Lung microvascular endothelial cell (primary cell): ENCODE measurements at regions not wholly inside any gene's neighbourhood (a gene's known extent, or its start where the extent isn't known, plus 50 kb on each side); places are given as distances from the start of the nearest gene placed in this dataset.
"Not testable (repeated sequence)": the region's sequence is repeated elsewhere in the genome, so short reads cannot be mapped to it uniquely, and the experiment has no call there.

Experiments
- DNase-seq, 2 donors: peaks; one replicate each; pipeline versions ENCODE4 v3.0.0 to v3.0.0-alpha.2; 2010; ENCODE audit warnings: low read depth in 2 of 2

DNA sequence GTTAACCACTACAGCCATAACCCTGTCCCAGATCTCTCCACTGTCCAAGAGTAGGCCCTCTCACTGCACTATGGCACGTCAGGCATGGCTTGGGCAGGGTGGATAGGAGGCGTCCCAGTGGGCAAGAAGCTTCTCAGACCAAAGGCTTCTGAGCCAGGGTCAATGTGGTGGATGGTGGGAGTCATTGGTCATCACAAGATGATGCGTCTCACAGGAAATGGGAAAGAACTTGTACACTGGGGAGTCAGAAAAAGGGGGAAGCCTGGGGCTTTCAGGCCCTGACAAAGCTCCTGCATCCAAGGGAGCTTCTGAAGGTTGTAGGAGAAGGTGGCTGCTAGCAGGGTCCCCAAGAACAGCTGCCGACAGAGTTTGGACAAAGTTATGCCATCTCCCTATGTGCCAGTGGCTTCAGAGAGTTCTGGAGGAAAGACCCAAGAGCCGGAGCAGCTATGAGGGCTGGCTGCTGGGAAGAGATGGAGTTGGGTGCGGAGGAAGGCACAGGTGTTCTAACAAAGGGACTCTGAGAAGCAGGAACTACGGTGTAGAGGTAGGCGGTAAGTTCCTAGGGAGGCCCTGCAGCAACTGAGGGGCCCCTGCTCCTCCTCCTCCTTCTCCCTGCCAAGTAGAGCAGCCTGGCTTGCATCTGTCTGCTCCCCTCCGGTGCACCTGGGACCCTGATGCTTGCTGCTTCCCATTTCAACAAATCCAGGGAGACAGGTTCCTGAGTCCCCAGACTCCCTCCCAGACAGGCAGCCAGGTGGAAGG is 81.1 kb downstream of the ARL6IP4 start:
- DNase-seq = peak in 1 of 2 donors; percentile 17

GRCh38 chr12:123059500-123059899 is 79.0 kb downstream of the ARL6IP4 start:
- peak in 1 of 2 donors; percentile 34 for DNase-seq

- DNase-seq = peak in 1 of 2 donors; percentile 50
Measured at GRCh38 chr12:123058980-123059379, 78.5 kb downstream of the ARL6IP4 start.

DNA sequence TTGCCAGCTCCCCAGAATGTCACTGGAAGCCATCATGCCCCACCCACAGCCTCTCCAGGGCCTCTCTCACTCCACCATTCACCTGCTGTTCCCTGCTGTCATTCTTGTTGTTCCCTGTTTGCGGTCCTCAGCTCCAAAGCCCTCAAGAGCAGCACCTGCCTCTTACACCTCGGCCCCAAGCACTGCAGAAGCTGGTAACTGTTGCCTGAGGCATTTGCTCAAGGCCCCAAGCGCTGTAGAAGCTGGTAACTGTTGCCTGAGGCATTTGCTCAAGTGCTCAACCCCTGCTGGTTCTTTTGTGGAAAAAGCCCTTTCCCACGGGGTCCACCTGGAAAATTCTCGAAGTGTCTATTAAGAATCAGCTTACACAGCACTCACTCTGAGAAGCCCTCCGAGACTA is 78.0 kb downstream of the ARL6IP4 start:
- DNase-seq = no peak

DNA sequence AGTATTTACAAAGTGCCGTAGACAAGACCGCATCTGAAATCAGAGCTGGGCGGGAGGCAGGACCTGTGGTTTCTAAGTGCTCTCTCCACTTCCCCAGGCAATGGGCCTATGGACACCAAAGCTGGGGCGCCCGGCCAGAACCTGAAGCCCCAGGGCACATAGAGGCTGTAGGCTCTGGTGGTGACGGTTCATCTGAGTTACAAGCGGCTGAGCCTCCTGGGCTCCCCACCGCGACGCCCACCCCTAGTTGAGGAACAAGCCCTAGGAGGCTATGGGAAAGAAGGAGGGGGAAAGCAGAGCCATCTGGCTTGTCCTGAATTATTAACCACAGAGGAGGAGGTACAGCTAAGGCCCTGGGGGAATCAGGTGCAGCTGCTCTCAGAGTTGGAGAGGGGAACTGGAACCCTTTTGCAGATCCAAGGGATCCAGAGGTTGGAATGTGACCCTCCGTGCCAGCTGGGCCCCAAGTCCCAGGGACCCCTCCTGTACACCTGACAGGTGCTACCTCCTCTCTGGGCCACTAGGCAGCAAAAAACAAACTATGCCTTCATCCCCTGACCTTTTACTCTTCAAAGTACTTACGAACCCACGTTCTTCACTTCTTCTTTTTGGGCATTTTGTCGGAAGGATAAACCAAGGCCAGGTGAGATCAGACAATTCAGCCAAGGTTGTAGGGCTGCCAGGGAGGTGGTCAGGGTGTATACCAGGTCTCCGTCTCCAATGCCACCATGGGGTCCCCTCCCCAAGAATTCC is 77.2 kb downstream of the ARL6IP4 start:
- DNase-seq = no peak

GRCh38 chr12:123056709-123057108 is 76.2 kb downstream of the ARL6IP4 start:
- no peak for DNase-seq

GRCh38 chr12:123056053-123056452 is 75.6 kb downstream of the ARL6IP4 start:
- DNase-seq = peak in 1 of 2 donors; percentile 31

DNA sequence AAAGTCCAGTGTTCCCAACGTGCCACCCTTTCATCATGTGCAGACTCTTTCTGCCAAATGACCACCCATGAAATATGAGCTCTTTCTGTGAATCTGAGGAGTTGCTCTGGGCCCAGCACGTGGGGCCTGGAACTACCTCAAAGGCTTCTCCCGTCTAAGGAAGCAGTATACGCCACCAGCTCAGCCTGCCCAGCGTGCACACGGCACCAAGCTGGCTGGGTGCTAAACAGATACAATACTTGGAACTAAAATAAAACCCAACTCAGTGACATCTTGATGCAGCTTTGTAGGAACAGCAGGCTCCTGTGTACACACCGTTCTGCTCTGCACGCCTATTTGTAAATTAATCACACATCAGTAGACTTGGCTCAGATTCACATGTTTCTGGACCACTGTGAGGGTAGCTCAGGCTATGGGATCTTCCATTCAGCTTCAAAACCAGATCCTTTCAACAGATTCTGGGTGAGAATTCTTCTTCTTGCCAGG is 74.8 kb downstream of the ARL6IP4 start:
- DNase-seq = no peak

- DNase-seq = no peak
Measured at GRCh38 chr12:123054371-123054770, 73.9 kb downstream of the ARL6IP4 start.

GRCh38 chr12:123051556-123051955 is 71.1 kb downstream of the ARL6IP4 start:
- DNase-seq = no peak

DNA sequence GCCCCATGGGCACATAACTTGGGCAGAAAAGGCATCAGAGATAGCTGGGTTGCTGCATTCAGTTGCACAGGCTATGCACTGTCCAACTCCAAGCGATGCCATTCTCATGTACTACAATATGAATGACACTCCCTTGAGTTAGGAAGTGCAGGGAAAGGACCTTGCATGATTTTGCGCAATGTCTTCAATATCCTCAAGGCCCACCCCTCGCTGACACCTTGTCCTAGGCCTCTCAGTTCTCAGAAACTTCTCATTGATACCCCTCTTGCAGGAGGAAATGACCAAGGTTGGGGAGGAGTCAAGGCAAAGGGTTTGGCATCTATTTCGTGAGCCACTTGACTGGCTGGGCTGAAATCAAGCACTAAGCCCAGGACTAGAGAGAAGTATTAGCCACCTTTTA is 70.4 kb downstream of the ARL6IP4 start:
- no peak for DNase-seq

DNA sequence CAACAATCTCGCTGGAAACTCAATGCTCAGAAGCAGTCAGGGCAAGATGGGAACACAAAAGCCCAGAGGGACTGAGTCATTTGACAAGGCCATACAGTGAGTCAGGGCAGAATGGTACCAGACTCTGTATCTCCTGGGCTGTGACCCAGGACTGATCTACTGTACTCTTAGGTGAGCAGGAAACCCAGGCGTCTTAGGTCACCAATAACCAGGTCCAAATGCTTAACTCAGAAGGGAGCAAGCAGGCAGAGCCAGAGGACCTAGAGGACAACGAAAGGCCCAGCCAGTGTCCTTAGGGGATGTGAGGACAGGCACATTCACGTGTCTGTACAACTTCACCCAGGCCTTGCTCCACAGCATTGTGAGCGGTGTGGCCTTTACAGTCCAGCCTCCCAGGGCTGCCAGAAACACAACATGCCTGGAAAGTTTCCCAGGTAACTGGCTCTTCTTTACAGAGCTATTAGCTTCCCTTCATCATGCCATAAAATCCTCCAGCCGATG is 69.9 kb downstream of the ARL6IP4 start:
- DNase-seq = peak; percentile 44 to 69

- DNase-seq = no peak
Measured at GRCh38 chr12:123049398-123050240, 69.1 kb downstream of the ARL6IP4 start.

DNA sequence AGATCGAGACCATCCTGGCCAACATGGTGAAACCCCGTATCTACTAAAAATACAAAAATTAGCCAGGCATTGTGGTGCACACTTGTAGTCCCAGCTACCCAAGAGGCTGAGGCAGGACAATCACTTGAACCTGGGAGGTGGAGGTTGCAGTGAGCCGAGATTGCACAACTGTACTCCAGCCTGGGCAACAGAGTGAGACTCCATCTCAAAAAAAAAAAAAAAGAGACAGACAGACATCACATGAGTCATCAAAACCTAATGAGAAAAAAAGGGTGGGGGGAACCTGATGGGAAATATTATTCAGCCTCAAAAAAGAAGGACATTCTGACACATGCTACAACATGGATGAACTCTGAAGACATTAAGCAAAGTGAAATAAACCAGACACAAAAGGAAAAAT is 67.4 kb downstream of the ARL6IP4 start:
- DNase-seq = not testable (repeated sequence)

- no peak for DNase-seq
Measured at GRCh38 chr12:123047289-123047688, 66.8 kb downstream of the ARL6IP4 start.

DNA sequence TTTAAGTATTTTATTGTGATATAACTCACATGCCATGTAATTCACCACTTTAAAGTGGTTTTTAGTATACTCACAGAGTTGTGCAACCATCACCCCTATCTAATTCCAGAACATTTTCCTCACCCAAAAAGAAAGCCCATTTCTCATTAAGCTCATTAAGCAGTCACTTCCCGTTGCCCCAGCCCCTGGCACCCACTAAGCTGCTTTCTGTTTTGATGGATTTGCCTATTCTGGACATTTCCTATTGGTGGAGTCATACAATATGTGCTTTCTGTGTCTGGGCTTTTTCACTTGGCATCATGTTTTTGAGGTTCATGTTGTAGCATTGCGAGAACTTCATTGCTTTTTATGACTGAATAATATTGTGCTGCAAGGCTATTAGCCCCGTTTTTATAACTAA is 66.0 kb downstream of the ARL6IP4 start:
- peak in 1 of 2 donors; percentile 37 for DNase-seq

GRCh38 chr12:123045678-123046077 is 65.2 kb downstream of the ARL6IP4 start:
- no peak for DNase-seq

- no peak for DNase-seq
Measured at GRCh38 chr12:123044351-123044750, 63.9 kb downstream of the ARL6IP4 start.

DNA sequence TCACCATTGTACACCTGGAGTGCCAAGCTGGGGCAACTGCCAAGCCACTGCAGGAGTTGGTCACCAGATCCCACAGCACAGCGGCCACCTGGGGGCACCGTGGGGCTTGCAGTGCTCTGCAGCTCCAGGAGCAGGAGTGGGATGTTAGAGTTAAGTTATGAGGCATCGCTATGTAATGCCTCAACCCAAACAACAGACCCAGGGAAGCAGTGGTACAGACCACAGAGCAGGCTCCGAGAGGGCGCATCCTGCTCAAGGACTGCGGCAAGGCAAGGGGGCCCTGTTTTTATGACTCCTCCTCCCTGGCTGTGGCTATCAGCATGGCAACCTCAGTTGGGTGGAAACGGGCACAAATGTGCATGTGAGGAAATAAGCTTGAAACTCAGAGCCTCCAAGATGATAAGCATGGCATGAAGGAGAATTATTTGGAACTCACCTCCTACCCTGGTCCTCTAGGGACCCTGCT is 63.1 kb downstream of the ARL6IP4 start:
- DNase-seq = peak; percentile 92

DNA sequence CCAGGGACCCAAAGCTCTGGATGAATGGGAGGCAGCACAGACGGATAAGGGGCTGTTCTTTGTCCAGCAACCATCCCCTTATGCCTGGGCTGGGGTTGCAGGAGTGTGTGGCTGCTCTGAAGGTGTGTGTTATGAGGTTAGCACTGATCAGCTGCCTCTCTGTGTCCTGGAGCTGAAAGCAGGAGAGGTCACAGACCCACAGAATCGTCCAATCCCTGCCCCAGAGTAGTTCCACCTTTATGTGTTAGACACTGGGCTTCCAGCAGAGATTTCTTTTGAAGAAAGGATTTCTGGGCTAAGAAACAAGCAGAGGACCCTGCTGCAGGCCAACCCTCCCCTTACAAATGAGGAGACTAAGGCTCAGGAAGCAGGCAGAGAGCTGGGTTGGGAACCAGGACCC is 62.4 kb downstream of the ARL6IP4 start:
- DNase-seq = no peak
